ENCODE measurements at regions not wholly inside any gene's neighbourhood (a gene's known extent, or its start where the extent isn't known, plus 50 kb on each side); places are given as distances from the start of the nearest gene placed in this dataset.

DNA sequence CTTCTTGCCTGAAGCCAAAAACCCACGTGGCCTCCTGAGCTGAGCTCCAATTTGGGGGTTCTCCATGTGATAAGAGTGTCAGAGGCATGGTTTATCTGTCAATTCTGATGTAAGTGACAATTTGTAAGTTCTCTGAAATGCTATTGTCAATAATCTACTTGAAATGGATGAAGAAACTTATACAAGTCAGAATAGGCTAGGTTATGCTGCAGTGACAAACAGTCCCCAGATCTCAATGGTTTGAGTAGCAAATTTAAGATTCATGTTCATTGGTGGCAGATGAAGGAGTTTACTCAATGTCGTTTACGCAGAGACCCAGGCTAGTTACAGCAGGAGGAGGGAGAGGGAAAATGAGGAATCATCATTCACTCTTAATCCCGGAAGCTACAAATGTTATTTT, 352.4 kb downstream of the KIF16B start:
- Histone ChIP-seq H3K27me3 (ENCODE audit: insufficient read depth, low read depth, severe bottlenecking) (no peaks in the 10 kb centered on the region), H3K9me3 (ENCODE audit: severe bottlenecking) (peaks cover 3% of the 10 kb centered on the region), H3K4me3 (ENCODE audit: low read depth, low read length) (no peak overlapping the region), H3K36me3 (no peaks in the 10 kb centered on the region), H3K27ac (no peak overlapping the region)
- DNase-seq = no peak
- TF ChIP-seq, protein P1, sequence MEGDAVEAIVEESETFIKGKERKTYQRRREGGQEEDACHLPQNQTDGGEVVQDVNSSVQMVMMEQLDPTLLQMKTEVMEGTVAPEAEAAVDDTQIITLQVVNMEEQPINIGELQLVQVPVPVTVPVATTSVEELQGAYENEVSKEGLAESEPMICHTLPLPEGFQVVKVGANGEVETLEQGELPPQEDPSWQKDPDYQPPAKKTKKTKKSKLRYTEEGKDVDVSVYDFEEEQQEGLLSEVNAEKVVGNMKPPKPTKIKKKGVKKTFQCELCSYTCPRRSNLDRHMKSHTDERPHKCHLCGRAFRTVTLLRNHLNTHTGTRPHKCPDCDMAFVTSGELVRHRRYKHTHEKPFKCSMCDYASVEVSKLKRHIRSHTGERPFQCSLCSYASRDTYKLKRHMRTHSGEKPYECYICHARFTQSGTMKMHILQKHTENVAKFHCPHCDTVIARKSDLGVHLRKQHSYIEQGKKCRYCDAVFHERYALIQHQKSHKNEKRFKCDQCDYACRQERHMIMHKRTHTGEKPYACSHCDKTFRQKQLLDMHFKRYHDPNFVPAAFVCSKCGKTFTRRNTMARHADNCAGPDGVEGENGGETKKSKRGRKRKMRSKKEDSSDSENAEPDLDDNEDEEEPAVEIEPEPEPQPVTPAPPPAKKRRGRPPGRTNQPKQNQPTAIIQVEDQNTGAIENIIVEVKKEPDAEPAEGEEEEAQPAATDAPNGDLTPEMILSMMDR (IDR thresholded peaks at IDR 0.05; ENCODE audit: low read depth, low read length) = no peak

GRCh38 chr20:16219182-16219581, 354.1 kb downstream of the KIF16B start:
- Histone ChIP-seq H3K4me3 (ENCODE audit: low read depth, low read length) (no peak overlapping the region), H3K27me3 (ENCODE audit: insufficient read depth, low read depth, severe bottlenecking) (no peaks in the 10 kb centered on the region), H3K36me3 (no peaks in the 10 kb centered on the region), H3K9me3 (ENCODE audit: severe bottlenecking) (peaks cover 3% of the 10 kb centered on the region), H3K27ac (no peak overlapping the region)
- TF ChIP-seq, protein P1 (IDR thresholded peaks at IDR 0.05; ENCODE audit: low read depth, low read length) = no peak
- no peak for DNase-seq

- Histone ChIP-seq H3K27me3 (ENCODE audit: insufficient read depth, low read depth, severe bottlenecking) (no peaks in the 10 kb centered on the region), H3K27ac (no peak overlapping the region), H3K9me3 (ENCODE audit: severe bottlenecking) (peaks cover 3% of the 10 kb centered on the region), H3K36me3 (no peaks in the 10 kb centered on the region), H3K4me3 (ENCODE audit: low read depth, low read length) (no peak overlapping the region)
- TF ChIP-seq, protein P1 (IDR thresholded peaks at IDR 0.05; ENCODE audit: low read depth, low read length) = no peak
- DNase-seq = no peak
Measured at GRCh38 chr20:16216914-16217230, 356.4 kb downstream of the KIF16B start.

DNA sequence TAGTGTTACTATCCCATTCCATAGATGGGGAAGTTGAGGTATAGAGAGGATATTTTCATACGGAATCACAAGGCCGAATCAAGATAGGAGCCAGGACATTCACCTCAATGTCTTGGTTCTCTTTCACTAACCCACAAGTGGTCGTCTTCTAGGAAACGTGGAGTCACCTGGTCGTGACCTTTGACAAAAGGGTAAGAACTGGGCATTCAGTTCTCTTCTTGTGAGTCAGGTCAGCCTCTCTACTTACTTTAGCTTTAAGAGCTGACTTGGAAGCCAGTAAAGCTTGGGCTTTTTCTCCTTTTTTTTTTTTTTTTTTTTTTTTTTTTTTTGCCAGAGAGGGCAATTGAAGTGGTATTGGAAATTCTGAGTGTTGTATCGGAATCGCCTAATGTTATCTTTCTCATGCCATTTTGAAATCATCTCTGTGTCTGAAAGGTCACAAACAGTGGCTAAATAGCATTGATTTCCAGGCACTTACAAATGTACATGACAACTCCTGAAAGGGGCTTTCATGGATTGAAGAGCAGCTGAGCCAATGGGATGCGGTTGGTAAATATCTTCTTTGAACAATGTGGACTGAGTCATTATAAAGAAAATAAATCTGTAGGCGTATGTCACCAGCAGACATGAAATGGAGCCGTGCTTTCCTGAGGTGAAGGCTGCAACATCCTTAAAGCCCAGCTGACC, 356.9 kb downstream of the KIF16B start:
- H3K9me3 ChIP-seq (ENCODE audit: severe bottlenecking) = peaks cover 3% of the 10 kb centered on the region
- H3K27me3 ChIP-seq (ENCODE audit: insufficient read depth, low read depth, severe bottlenecking) = no peaks in the 10 kb centered on the region
- no peak overlapping the region for H3K27ac ChIP-seq
- no peak overlapping the region for H3K4me3 ChIP-seq (ENCODE audit: low read depth, low read length)
- H3K36me3 ChIP-seq = no peaks in the 10 kb centered on the region
- no peak for DNase-seq
- TF ChIP-seq, protein P1 (IDR thresholded peaks at IDR 0.05; ENCODE audit: low read depth, low read length) = no peak

DNA sequence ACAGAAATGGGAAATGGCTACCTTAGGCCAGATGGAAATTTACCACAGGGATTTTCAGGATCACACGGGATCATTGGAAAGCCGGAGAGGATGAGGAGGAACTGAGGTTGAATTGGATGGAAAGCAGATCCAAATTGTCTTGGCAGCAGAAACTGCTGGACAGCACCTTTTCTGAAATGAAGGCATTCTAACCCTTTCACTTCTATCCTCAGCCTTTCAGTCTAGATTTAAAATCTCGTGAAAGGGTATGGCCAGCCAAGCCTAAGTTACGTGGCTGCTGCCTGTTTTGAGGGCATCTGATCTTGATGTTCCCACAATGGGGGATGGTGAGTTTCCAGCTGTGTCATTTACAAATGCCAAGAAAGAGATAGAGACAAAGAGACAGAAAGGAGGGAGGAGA, 358.2 kb downstream of the KIF16B start:
- no peak overlapping the region for H3K27ac ChIP-seq
- no peaks in the 10 kb centered on the region for H3K27me3 ChIP-seq (ENCODE audit: insufficient read depth, low read depth, severe bottlenecking)
- no peak overlapping the region for H3K4me3 ChIP-seq (ENCODE audit: low read depth, low read length)
- TF ChIP-seq, protein P1 (IDR thresholded peaks at IDR 0.05; ENCODE audit: low read depth, low read length) = no peak
- H3K9me3 ChIP-seq (ENCODE audit: severe bottlenecking) = peaks cover 3% of the 10 kb centered on the region
- no peak for DNase-seq
- H3K36me3 ChIP-seq = no peaks in the 10 kb centered on the region

GRCh38 chr20:16212790-16213189, 360.5 kb downstream of the KIF16B start:
- no peak overlapping the region for H3K4me3 ChIP-seq (ENCODE audit: low read depth, low read length)
- TF ChIP-seq, protein P1 (IDR thresholded peaks at IDR 0.05; ENCODE audit: low read depth, low read length) = no peak
- no peaks in the 10 kb centered on the region for H3K36me3 ChIP-seq
- no peaks in the 10 kb centered on the region for H3K27me3 ChIP-seq (ENCODE audit: insufficient read depth, low read depth, severe bottlenecking)
- H3K27ac ChIP-seq = no peak overlapping the region
- no peak for DNase-seq
- H3K9me3 ChIP-seq (ENCODE audit: severe bottlenecking) = no peaks in the 10 kb centered on the region

Data from WERI-Rb-1 (cell line).